Lower lobe of right lung (tissue), 2 donors: ENCODE measurements at regions not wholly inside any gene's neighbourhood (a gene's known extent, or its start where the extent isn't known, plus 50 kb on each side); places are given as distances from the start of the nearest gene placed in this dataset.

ENCODE experiments used
- ATAC-seq, 2 donors: fragments of 200-7000 bp; cut with Tn5 transposase; one replicate each; pipeline ENCODE4 v1.9.1; 2020 to 2022; ENCODE audit warnings: mild to moderate bottlenecking in 2 of 2, moderate library complexity in 2 of 2
- DNase-seq: peaks from one replicate; pipeline ENCODE4 v3.0.0-alpha.2; 2020
- H3K27ac ChIP-seq: fragments of 200-600 bp; one replicate; pipeline ENCODE4 v1.8.0; 2022
- H3K27me3 ChIP-seq: fragments of 200-600 bp; one replicate; pipeline ENCODE4 v1.8.0; 2022; ENCODE audit warnings: low read depth
- H3K36me3 ChIP-seq: fragments of 200-600 bp; one replicate; pipeline ENCODE4 v1.8.0; 2022; ENCODE audit warnings: mild to moderate bottlenecking
- H3K4me1 ChIP-seq: fragments of 200-600 bp; one replicate; pipeline ENCODE4 v1.8.0; 2022
- H3K4me3 ChIP-seq: fragments of 200-600 bp; one replicate; pipeline ENCODE4 v1.8.0; 2022; ENCODE audit warnings: mild to moderate bottlenecking
- H3K9me3 ChIP-seq: fragments of 200-600 bp; one replicate; pipeline ENCODE4 v1.8.0; 2022
- CTCF ChIP-seq: fragments of 200-600 bp; IDR thresholded peaks from one replicate; pipeline ENCODE4 v1.8.0; 2022; ENCODE audit warnings: antibody characterized with exemption, mild to moderate bottlenecking
- intact Hi-C: fragments of 100-400 bp; cut with DNase I; formaldehyde crosslinking; loops from one replicate; pipeline ENCODE4 v1.11.0; 2022
- donor health status: DM: no; HTN: yes; CAD: no; lungs with severe emphysema.

GRCh38 chr13:110097013-110097412, 209.9 kb downstream of the COL4A1 start:
- DNase-seq (no peak), ATAC-seq (no peak)
- intact Hi-C loops = no loop called here
- Histone ChIP-seq H3K36me3 (no peaks in the 10 kb centered on the region), H3K4me3 (no peak overlapping the region), H3K27ac (no peak overlapping the region), H3K9me3 (no peaks in the 10 kb centered on the region), H3K27me3 (no peaks in the 10 kb centered on the region), H3K4me1 (peaks cover 3% of the 10 kb centered on the region)
- TF ChIP-seq CTCF = no peak

DNA sequence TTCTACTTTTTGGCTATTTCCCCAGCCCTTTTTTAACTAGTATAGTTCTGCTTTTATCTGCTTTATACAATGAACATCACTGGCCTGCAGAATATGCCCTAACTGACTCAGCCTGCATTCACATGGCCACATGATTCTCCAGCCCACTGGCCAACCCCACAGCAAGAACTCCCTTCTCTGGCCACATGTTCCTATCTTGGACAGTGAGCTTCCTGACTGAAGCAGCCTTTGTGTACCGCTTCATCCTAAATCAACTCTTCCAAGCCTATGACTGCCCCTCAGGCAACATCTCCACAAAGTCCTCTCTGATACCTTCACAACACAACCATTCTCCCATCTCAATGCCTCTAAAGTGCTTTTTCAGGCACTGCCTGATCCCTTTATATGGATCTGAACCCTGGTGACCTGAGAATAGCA, 214.1 kb downstream of the COL4A1 start:
- no peak for TF ChIP-seq CTCF
- Histone ChIP-seq H3K36me3 (no peaks in the 10 kb centered on the region), H3K4me1 (peaks cover 3% of the 10 kb centered on the region), H3K4me3 (no peak overlapping the region), H3K27ac (no peak overlapping the region), H3K9me3 (no peaks in the 10 kb centered on the region), H3K27me3 (no peaks in the 10 kb centered on the region)
- intact Hi-C loops = no loop called here
- DNase-seq (no peak), ATAC-seq (no peak)

DNA sequence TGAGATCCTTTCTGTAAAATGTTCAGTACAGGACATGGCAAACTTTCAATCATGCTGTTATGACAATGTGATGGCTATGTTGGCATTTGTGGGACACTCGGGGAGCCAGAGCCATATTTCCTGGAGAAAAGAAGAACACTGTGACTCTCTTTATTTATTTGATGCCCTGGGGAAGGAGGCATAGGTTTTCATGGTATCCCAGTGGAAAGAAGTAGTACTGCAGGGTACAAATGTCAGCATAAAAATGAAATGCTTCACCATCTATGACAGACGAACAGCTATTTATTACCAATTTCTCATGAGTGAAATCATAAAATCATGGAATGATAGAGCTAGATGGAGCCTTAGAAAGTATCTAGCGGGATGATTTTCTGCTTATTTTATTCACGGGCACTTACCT, 217.1 kb downstream of the COL4A1 start:
- Histone ChIP-seq H3K9me3 (peaks cover 4% of the 10 kb centered on the region), H3K27me3 (no peaks in the 10 kb centered on the region), H3K27ac (no peak overlapping the region), H3K4me1 (peaks cover 2% of the 10 kb centered on the region), H3K36me3 (no peaks in the 10 kb centered on the region), H3K4me3 (no peak overlapping the region)
- ATAC-seq = no peak
- no peak for DNase-seq
- no peak for TF ChIP-seq CTCF
- intact Hi-C loops = no loop called here

DNA sequence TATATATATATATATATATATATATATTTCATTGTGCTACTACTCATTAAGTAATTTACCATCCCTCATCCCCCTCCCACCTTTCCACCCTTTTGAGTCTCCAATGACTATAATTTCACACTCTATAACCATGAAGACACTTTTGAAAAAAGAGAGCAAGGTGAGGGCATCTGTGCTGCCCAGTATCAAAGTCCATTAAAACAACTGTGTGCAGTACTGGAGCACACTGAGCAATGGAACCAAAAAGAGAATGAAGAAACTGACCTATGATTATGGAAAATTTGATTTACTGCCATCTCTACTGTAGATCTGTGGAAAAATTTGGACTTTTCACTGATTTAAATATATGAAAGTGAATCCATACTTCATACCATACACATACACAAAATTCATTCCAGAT, 217.9 kb downstream of the COL4A1 start:
- no peak for TF ChIP-seq CTCF
- Histone ChIP-seq H3K4me3 (no peak overlapping the region), H3K27me3 (no peaks in the 10 kb centered on the region), H3K27ac (no peak overlapping the region), H3K4me1 (no peaks in the 10 kb centered on the region), H3K9me3 (peaks cover 4% of the 10 kb centered on the region), H3K36me3 (no peaks in the 10 kb centered on the region)
- intact Hi-C loops = no loop called here
- DNase-seq = no peak
- ATAC-seq = no peak

DNA sequence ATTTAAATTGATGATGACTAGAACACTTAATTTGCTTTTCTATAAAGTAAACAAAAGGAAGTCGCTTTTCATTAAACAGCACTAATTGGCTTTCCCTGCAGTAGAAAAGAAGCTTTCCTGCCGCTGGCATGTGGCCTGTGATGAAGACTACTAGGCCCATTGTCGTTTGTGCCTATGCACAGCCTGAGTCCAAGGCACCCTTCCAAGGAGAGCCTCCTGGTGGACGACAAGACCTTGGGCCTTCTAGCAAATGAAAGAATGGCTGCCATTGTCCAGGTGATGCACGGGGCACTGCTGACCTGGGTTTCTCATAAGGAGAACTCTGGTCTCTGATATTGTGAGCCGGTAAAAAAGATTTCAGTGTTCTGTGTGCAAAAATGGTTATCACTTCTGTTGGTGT, 233.0 kb downstream of the COL4A1 start:
- Histone ChIP-seq H3K27me3 (no peaks in the 10 kb centered on the region), H3K36me3 (no peaks in the 10 kb centered on the region), H3K4me1 (no peaks in the 10 kb centered on the region), H3K4me3 (no peak overlapping the region), H3K27ac (no peak overlapping the region), H3K9me3 (no peaks in the 10 kb centered on the region)
- TF ChIP-seq CTCF = no peak
- intact Hi-C loops = no loop called here
- ATAC-seq = no peak
- no peak for DNase-seq

DNA sequence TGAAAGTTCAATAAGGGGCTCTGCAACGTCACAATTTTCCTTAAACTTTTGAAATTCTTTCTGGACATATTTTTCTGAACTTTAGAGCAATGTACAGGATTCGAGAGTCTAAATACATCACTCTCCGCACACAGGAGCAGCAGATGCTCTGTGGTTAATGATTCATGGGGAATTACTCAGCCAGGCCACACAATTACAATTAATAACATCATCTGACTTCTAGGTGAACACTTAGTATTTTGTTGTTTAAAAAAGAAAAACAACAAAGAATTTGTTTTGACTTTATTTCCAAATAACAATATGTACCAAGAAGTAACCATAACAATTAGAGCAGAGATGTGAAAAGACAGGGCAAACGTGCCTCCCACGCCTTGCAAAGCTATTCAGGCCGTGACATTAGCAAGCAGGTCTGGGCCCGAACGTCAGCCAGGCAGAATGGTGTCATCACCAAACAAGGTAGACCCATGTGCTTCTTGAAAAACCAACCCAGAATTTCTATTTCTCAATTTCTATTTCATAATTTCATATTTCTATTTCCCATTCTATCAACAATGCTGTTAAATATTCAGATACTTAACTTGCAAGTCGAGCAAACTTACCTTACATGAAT, 236.3 kb downstream of the COL4A1 start:
- no peak for TF ChIP-seq CTCF
- intact Hi-C loops = no loop called here
- Histone ChIP-seq H3K4me1 (no peaks in the 10 kb centered on the region), H3K9me3 (no peaks in the 10 kb centered on the region), H3K27me3 (no peaks in the 10 kb centered on the region), H3K4me3 (no peak overlapping the region), H3K27ac (no peak overlapping the region), H3K36me3 (no peaks in the 10 kb centered on the region)
- no peak for DNase-seq
- ATAC-seq = no peak
